Brain pericyte (primary cell): ENCODE measurements at regions not wholly inside any gene's neighbourhood (a gene's known extent, or its start where the extent isn't known, plus 50 kb on each side); places are given as distances from the start of the nearest gene placed in this dataset.

ENCODE experiments used
- DNase-seq: peaks from one replicate; pipeline ENCODE4 v3.0.0-alpha.2; 2012; ENCODE audit warnings: low read depth, low spot score

- DNase-seq, result no peak
Measured at GRCh38 chr15:39333896-39334295, 247.0 kb upstream of the THBS1 start.

- DNase-seq, result no peak
Measured at GRCh38 chr15:39336926-39337325, 244.0 kb upstream of the THBS1 start.

GRCh38 chr15:39338251-39338650 is 242.6 kb upstream of the THBS1 start:
- no peak for DNase-seq

DNA sequence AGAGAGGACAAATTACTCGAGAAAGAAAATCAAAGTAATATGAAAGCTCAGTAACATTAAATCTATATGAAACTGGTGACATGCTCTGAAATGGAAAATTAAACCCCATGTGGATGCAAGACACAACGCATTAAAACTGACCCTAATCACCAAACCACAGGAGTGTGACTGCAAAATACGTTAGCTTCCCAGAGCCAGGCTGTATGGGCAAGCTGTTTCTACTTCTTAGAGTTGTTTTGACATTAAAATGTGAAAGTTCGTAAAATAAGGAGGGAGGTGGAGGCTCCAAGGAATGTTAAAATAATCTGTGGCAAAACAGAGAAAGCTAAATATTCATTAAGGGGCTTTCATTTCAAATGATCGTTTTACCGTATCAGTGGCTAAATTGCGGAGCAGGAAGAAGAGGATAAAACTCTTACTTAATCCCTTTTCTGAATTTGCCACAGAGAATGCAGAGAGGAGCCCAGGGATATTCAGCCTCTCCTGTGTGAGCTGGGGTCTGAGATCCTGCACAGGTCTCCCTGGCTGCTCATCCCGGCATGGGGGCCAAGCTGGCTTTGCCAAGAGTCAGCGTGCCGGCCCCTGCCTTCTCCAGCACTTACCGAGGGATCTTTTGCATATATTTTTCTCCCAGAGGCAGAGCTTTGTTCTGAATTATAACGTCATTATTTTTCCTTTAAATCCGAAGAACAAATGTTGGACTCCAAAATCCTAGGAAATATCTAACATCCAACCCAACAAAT is 239.8 kb upstream of the THBS1 start:
- DNase-seq, result no peak

DNA sequence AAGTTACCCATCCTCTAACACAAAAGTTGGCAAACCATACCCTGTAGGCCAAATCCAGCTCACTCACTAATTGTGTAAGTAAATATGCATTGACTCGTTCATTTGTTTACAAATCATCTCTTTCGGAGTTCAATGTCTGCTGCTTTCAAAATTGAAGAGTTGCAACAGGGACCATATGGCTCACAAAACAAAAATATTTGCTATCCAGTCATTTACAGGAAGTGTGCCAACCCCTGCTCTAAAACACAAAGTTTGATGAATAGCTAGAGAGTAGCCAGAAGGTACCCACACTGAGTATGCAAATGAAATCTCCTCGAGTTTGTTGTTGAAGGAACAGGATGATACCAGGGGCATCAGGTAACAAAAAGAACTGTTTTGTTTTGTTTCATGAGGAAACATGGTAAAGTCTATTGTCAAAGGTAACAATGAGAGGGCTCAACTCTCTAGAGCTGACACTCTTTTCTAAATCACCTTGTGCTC is 236.2 kb upstream of the THBS1 start:
- DNase-seq, result no peak

- no peak for DNase-seq
Measured at GRCh38 chr15:39345176-39345575, 235.7 kb upstream of the THBS1 start.

GRCh38 chr15:39347453-39347852 is 233.4 kb upstream of the THBS1 start:
- no peak for DNase-seq

DNA sequence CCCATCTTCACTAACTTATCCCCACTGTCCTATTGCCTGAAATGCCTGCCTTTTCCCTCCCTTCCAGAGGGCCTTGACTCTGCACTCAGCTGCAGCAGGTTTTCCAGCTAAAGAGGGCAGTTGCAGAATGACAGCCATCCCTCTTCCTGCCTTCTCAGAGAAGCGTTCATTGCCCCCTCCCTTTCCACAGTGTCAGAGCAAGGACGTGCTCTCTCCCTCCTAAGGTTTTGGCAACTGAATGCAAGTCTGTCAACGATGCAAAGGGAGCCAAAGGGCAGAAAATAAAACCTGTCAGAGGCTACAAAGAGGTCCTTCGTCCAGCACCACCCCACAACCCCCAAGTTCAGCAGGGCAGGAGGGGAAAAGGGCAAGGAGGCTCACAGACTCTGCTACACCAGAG is 230.1 kb upstream of the THBS1 start:
- no peak for DNase-seq

DNA sequence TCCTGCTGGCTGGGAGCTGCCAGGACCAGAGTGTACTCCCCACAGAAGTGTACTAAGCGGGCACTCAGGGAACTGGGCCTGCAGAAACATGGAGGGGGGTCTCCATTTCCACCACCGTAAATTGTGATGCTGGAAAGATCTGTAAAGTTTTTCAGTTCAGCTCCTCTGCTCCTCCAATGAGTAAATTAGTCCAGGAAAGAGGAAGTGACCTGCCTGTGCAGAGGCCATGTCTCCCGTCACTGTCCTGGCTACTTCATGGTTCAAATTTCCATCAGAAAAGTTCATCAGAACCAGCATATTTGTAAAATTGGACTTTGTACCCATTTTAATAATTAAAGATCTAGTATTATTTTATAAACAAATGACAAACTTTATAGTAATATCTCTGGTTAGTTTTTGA is 226.7 kb upstream of the THBS1 start:
- DNase-seq, result no peak

- DNase-seq, result no peak
Measured at GRCh38 chr15:39357480-39358268, 223.2 kb upstream of the THBS1 start.

GRCh38 chr15:39358441-39359041 is 222.3 kb upstream of the THBS1 start:
- DNase-seq, result no peak

DNA sequence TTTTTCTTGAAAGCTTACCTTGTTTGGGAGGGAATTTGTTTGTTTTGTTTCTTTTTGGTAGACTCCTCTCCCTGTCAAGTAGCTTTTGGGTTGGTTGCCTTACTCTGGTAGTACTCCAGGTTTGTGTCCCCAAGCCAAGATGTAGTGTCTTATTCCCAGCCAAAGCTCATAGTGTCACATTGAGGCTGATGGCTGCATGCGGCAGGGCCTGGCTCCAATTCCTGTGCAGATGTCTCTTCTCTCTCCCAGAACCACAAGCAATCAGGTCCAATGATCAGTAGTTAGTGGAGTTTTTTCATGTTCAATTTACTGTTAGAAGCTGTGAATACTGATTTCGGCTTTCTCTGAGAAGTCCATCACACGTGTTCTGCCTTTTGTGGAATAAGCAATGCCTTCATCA is 221.1 kb upstream of the THBS1 start:
- DNase-seq, result no peak

- no peak for DNase-seq
Measured at GRCh38 chr15:39360452-39360851, 220.4 kb upstream of the THBS1 start.

DNA sequence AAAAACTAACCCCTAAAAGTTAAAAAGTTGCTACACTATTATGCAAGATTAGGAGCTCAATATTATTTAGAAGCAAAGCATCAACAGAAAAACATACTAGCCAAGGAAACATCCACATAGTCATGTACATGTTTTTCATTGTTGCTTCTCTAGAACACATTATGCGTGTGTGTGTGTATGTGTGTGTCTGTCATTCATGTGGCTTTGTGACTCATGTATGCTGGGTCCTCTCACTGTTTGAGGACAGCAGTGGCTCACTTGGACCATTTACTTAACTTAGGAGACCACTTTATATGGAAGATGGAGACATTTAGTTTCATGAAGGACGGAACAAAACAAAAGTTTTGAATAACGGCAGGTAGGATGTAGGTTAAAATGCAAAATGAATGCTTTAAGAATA is 219.4 kb upstream of the THBS1 start:
- DNase-seq, result no peak

GRCh38 chr15:39362821-39363561 is 217.9 kb upstream of the THBS1 start:
- peak; percentile 87 for DNase-seq

GRCh38 chr15:39363761-39364586 is 216.9 kb upstream of the THBS1 start:
- DNase-seq, result no peak

- DNase-seq, result no peak
Measured at GRCh38 chr15:39364721-39365120, 216.2 kb upstream of the THBS1 start.

DNA sequence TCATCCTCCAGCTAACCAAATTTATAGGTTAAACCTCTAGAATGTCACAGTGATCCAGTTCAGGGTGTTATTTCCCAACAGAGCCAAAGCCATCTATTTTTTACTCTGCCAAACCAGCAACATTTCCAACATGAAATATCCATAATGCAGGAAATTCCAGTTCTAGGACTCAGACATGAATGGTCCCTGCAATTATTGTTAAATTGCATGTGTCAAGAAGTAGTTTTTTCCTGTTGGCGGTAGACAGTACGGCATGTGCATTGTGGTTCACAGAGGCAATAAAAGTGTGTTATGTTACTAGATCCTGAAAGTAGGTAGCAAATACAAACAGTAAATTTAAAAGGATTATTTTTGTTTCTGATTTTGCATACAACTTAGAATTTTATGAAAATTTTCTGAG is 215.7 kb upstream of the THBS1 start:
- DNase-seq, result no peak

GRCh38 chr15:39365873-39366272 is 215.0 kb upstream of the THBS1 start:
- DNase-seq, result no peak

GRCh38 chr15:39367596-39367995 is 213.3 kb upstream of the THBS1 start:
- no peak for DNase-seq

GRCh38 chr15:39369768-39370167 is 211.1 kb upstream of the THBS1 start:
- DNase-seq, result no peak
